Cardiac muscle cell (in vitro differentiated cells and primary cell): ENCODE measurements at regions not wholly inside any gene's neighbourhood (a gene's known extent, or its start where the extent isn't known, plus 50 kb on each side); places are given as distances from the start of the nearest gene placed in this dataset.

Experiments
- DNase-seq, 2 donors: peaks; one replicate each; pipeline versions ENCODE4 v3.0.0 to v3.0.0-alpha.2; 2010 to 2017; ENCODE audit warnings: low read depth in 1 of 2, low spot score in 1 of 2
- H3K27ac ChIP-seq: fragments of 200-600 bp; sonication (generic); 2 replicates; pipeline ENCODE4 v1.5.1; 2016
- H3K27me3 ChIP-seq: fragments of 200-600 bp; sonication (generic); 2 replicates; pipeline ENCODE4 v1.6.0; 2016; ENCODE audit warnings: control low read depth
- H3K36me3 ChIP-seq: fragments of 200-600 bp; sonication (generic); 2 replicates; pipeline ENCODE4 v1.5.1; 2016; ENCODE audit warnings: control low read depth
- H3K4me1 ChIP-seq: fragments of 200-600 bp; sonication (generic); 2 replicates; pipeline ENCODE4 v1.8.1; 2017; ENCODE audit warnings: low read depth, mild to moderate bottlenecking, mixed run types
- H3K4me3 ChIP-seq: fragments of 200-600 bp; sonication (generic); 2 replicates; pipeline ENCODE4 v1.5.1; 2016; ENCODE audit warnings: mild to moderate bottlenecking
- H3K9me3 ChIP-seq: fragments of 200-600 bp; sonication (generic); 2 replicates; pipeline ENCODE4 v1.5.1; 2017; ENCODE audit warnings: low read depth, mild to moderate bottlenecking, control low read depth
- TF ChIP-seq, protein P1 (sequence below): IDR thresholded peaks from 2 replicates; pipeline ENCODE4 v1.5.1; 2012; ENCODE audit warnings: low read depth, mild to moderate bottlenecking, low read length

DNA sequence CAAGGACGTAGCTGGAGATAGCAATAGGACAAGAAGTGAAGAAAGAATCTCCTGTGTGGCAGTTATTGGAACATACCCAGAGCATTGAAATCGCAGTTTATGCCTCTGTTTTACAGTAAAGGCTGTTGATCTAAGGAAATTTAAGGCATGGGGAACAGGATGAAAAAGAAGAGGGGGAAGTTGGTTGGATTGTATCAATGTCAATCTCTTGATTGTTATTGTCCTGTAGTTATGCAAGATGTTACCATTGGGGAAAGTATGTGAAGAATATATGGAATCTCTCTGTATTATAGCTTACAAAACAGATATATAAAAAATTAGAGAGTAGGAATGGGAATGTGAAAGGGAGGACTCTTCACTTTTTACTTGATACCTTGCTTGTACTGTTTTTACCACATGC lies 195.6 kb upstream of the NREP start:
- H3K27me3 ChIP-seq: no peaks in the 10 kb centered on the region
- H3K4me3 ChIP-seq: no peak overlapping the region
- peaks cover 9% of the 10 kb centered on the region for H3K4me1 ChIP-seq
- H3K36me3 ChIP-seq: no peaks in the 10 kb centered on the region
- DNase-seq: peak in 1 of 2 donors; percentile 44
- no peaks in the 10 kb centered on the region for H3K9me3 ChIP-seq
- no peak overlapping the region for H3K27ac ChIP-seq
- TF ChIP-seq, protein P1, sequence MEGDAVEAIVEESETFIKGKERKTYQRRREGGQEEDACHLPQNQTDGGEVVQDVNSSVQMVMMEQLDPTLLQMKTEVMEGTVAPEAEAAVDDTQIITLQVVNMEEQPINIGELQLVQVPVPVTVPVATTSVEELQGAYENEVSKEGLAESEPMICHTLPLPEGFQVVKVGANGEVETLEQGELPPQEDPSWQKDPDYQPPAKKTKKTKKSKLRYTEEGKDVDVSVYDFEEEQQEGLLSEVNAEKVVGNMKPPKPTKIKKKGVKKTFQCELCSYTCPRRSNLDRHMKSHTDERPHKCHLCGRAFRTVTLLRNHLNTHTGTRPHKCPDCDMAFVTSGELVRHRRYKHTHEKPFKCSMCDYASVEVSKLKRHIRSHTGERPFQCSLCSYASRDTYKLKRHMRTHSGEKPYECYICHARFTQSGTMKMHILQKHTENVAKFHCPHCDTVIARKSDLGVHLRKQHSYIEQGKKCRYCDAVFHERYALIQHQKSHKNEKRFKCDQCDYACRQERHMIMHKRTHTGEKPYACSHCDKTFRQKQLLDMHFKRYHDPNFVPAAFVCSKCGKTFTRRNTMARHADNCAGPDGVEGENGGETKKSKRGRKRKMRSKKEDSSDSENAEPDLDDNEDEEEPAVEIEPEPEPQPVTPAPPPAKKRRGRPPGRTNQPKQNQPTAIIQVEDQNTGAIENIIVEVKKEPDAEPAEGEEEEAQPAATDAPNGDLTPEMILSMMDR: no peak

DNA sequence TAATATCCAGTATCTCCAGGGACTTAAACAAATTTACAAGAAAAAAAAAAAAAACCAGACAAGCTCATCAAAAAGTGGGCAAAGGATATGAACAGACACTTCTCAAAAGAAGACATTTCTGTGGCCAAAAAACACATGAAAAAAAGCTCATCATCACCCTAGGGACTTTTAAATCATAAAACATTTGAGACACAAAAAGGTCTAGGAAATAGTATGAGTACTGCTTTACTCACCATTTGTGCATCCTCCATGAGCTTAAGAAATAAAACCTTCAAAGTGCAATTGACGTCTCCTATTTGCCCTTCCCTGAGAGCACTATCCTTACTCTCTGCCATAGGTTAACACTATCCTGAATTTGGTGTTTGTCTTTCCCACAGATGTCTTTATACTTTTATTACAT lies 193.7 kb upstream of the NREP start:
- Histone ChIP-seq H3K36me3 (no peaks in the 10 kb centered on the region), H3K27ac (no peak overlapping the region), H3K4me3 (no peak overlapping the region), H3K27me3 (no peaks in the 10 kb centered on the region), H3K9me3 (no peaks in the 10 kb centered on the region), H3K4me1 (peaks cover 9% of the 10 kb centered on the region)
- TF ChIP-seq, protein P1: no peak
- DNase-seq: no peak

DNA sequence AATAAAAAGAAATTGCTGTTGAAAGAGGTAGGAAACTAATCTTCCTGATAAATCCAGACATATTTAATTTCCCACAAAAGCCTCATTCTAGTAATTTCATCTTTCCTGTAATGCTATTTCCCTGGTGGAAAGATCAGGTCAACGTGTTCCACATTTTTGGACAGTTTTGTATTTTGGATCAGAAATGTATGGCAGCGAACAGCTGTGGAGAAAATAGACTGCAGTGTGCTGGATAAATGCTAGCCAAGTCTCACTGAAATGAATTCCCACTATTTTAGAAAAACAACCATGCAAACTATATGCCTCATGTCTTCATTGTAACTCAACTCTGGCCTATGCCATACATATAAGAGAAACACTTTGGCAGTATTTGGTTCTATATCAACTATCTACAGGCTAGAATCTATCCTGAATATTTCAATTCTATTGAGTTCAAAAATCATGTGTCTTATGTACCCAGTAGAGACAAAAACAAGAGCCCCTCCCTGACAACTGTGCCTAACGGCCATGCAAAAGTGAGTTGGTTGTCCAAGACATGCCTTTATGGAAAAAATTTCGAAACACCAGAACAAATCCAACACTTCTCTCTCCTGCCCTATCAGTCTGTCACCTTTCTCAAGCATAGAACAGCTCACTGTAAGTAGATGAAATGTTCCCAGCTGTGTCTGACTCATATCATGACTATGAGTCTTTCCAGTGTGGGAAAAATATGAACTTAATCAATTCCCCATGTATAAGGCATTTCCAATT lies 191.3 kb upstream of the NREP start:
- Histone ChIP-seq H3K4me1 (no peaks in the 10 kb centered on the region), H3K27ac (no peak overlapping the region), H3K4me3 (no peak overlapping the region), H3K9me3 (no peaks in the 10 kb centered on the region), H3K27me3 (no peaks in the 10 kb centered on the region), H3K36me3 (no peaks in the 10 kb centered on the region)
- TF ChIP-seq, protein P1: no peak
- DNase-seq: peak in 1 of 2 donors; percentile 90

DNA sequence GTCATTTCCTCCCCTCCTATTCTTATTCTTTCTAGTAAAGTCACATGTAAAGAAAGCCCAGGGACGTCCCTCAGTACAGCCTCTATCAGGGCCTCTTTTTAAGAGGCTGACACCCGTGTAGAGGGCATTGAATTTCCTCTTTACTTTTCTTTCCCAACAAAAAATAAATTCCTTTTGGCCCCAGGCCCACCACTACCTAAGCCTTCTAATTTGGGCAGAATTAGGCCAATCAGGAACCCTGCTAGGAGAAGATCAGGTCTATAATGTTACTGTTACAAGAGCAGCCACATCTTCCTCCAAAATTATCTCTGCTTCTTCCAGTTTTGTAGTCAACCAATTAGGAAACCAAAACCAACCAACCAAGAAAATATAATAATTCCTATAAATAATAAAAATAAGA lies 189.6 kb upstream of the NREP start:
- TF ChIP-seq, protein P1: no peak
- H3K27ac ChIP-seq: no peak overlapping the region
- no peak for DNase-seq

DNA sequence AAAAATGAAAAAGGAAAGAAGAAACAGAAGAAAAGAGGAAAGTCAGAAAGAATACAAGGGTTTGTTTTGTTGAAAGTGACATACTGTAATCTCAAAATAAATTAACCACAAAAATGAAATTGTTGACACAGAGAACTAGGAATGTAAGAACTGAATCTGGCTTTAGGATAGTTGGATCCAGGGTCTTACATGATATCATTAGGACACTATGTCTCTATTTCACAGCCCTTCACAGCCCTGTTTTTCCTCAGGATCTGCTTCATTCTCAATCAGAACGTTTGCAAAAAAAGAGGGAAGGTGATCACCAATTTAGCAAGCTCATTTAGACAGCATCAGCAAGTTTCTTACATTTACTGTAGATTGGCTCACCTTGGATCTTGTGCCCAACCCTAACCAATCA lies 188.5 kb upstream of the NREP start:
- Histone ChIP-seq H3K36me3 (no peaks in the 10 kb centered on the region), H3K4me3 (no peak overlapping the region), H3K9me3 (no peaks in the 10 kb centered on the region), H3K27me3 (no peaks in the 10 kb centered on the region), H3K27ac (no peak overlapping the region), H3K4me1 (no peaks in the 10 kb centered on the region)
- TF ChIP-seq, protein P1: no peak
- DNase-seq: peak in 1 of 2 donors; percentile 63

More for the DNA sequence above, 189.6 kb upstream of the NREP start:
- Histone ChIP-seq H3K36me3 (no peaks in the 10 kb centered on the region), H3K4me1 (no peaks in the 10 kb centered on the region), H3K27me3 (no peaks in the 10 kb centered on the region), H3K4me3 (no peak overlapping the region), H3K9me3 (no peaks in the 10 kb centered on the region)
